Aorta (tissue), 5 donors: ENCODE measurements at regions not wholly inside any gene's neighbourhood (a gene's known extent, or its start where the extent isn't known, plus 50 kb on each side); places are given as distances from the start of the nearest gene placed in this dataset.
"Not testable (repeated sequence)": the region's sequence is repeated elsewhere in the genome, so short reads cannot be mapped to it uniquely, and the experiment has no call there.

ENCODE experiments used
- ATAC-seq: fragments of 200-7000 bp; cut with Tn5 transposase; one replicate; pipeline ENCODE4 v1.9.1; 2022; ENCODE audit warnings: moderate library complexity; ENCODE audit not compliant: low FRiP score
- DNase-seq, 2 donors: peaks; one replicate each; pipeline ENCODE4 v3.0.0-alpha.2; 2020
- H3K27ac ChIP-seq, 2 donors: one replicate each; pipeline ENCODE4 v1.5.1; 2013; ENCODE audit warnings: low read length in 2 of 2, mild to moderate bottlenecking in 2 of 2, moderate library complexity in 2 of 2, control low read depth in 1 of 2, inconsistent platforms in 1 of 2, low read depth in 1 of 2
- H3K27me3 ChIP-seq, 2 donors: one replicate each; pipeline ENCODE4 v1.6.1; 2013; ENCODE audit warnings: control low read depth in 1 of 2, low read length in 1 of 2, mild to moderate bottlenecking in 1 of 2, moderate library complexity in 1 of 2; ENCODE audit not compliant: insufficient read depth in 2 of 2, control insufficient read depth in 1 of 2
- H3K36me3 ChIP-seq, 2 donors: one replicate each; pipeline ENCODE4 v1.6.1; 2013; ENCODE audit warnings: control low read depth in 1 of 2, low read length in 1 of 2, mild to moderate bottlenecking in 1 of 2; ENCODE audit not compliant: insufficient read depth in 2 of 2, control insufficient read depth in 1 of 2
- H3K4me1 ChIP-seq, 2 donors: one replicate each; pipeline ENCODE4 v1.6.1; 2013; ENCODE audit warnings: low read length in 2 of 2, control low read depth in 1 of 2, mild to moderate bottlenecking in 1 of 2, moderate library complexity in 1 of 2; ENCODE audit not compliant: insufficient read depth in 2 of 2, control insufficient read depth in 1 of 2
- H3K4me3 ChIP-seq, 2 donors: one replicate each; pipeline ENCODE4 v1.5.1; 2013; ENCODE audit warnings: low read length in 2 of 2, control low read depth in 1 of 2, mild to moderate bottlenecking in 1 of 2
- H3K9me3 ChIP-seq: one replicate; pipeline ENCODE4 v1.6.1; 2013; ENCODE audit warnings: mild to moderate bottlenecking, low read length; ENCODE audit not compliant: control insufficient read depth
- WGBS, 2 donors: extraction: QIAGEN DNeasy Blood & Tissue Kit; methylation state at CpG; one replicate each; pipeline ENCODE4 v1.1.7; 2013; 5-methylcytosine and 5-hydroxymethylcytosine counted together
- intact Hi-C, 2 donors: fragments of 100-400 bp; cut with DNase I; formaldehyde crosslinking; loops; one replicate each; pipeline versions ENCODE4 v1.14.2 to v1.15.0; 2022
- donor health status: healthy with polysubstance abuse.
- donor health status: Bipolar disorder and iron deficiency.
- donor health status: DM: no; HTN: no; CAD: no.
- donor health status: DM: no; HTN: no; CAD: no.
- donor health status: DM: yes; HTN: yes; CAD: no.

DNA sequence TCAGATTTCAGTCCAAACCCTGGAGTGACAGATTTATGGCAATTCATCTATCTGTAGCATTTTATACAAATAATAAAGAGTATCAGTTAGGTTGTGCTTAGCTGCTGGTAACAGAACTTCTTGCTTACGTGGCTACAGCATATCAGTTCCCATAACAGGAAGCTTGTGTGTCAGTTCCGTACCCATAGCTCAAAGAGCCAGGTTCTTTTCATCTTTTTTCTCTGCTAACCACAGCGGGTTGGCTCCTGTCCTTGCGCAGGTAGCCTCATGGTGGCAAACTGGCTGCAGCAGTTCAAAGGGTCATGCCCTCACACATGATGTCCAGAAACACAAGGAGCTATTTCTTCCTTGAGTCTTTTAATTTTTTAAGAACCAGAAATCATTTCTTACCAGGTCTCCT lies 1041.8 kb downstream of the GATA3 start:
- Histone ChIP-seq H3K9me3 (no peaks in the 10 kb centered on the region), H3K27me3 (no peaks in the 10 kb centered on the region), H3K27ac (no peak overlapping the region), H3K4me1 (no peaks in the 10 kb centered on the region), H3K4me3 (no peak overlapping the region), H3K36me3 (no peaks in the 10 kb centered on the region)
- no peak for ATAC-seq
- 82 to 84% methylated on average over 4 of the region's 4 CpGs for WGBS, 2 donors
- DNase-seq: no peak
- intact Hi-C loops: no loop called here

DNA sequence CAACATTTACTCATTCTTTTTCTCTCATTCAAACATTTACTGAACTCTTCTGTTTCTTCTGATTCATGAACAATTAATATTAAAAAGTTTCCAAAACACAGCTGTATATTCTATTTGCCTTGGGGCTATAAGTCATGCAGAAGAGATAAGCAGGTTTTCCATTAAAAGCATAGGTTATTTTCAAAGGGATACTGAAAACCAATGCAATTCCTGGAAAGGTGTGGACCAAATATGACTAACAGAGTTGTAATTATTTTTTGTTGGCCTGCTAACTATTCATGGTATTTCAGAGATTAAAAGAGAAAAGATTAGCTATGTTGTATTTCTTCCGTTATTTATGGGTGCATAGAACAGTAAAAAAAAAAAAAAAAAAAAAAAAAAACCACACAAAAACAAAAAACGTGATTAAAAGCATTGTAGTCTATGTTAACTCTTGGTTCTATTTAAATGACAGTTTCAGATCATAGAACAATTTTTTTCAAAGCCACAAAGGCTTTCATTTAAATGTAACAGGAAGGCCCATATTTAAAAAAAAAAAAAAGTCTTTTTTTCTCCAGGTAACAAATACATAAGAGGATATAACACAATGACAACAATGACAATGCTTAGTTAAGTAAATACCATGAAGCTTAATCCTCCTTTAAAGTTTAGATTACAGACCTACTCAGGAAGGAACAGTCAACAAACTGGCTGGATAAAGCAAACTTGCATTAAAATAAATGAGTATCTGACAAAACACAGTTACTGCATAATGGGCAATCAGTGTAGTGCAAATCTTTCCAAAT lies 1042.9 kb downstream of the GATA3 start:
- 32 to 36% methylated on average over 2 of the region's 2 CpGs for WGBS, 2 donors
- ATAC-seq (no peak), DNase-seq (no peak)
- Histone ChIP-seq H3K4me1 (no peaks in the 10 kb centered on the region), H3K27me3 (no peaks in the 10 kb centered on the region), H3K4me3 (no peak overlapping the region), H3K9me3 (no peaks in the 10 kb centered on the region), H3K36me3 (no peaks in the 10 kb centered on the region), H3K27ac (no peak overlapping the region)
- intact Hi-C loops: no loop called here

DNA sequence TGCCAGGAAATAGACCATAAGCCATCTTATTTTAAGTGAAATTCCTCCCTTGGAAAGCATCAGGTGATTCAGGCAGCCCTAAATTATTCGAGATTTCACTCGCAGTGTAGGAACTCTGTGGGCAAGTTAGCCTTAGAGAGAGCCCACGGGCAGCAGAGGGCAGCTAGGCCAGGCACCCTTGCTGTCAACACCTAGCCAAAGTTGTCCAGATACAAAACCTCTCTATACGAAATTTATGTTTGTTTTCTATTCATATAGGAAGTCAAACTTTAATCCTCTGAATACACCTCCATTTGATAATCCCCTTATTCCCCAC lies 1043.5 kb downstream of the GATA3 start:
- Histone ChIP-seq H3K27me3 (no peaks in the 10 kb centered on the region), H3K36me3 (no peaks in the 10 kb centered on the region), H3K4me1 (no peaks in the 10 kb centered on the region), H3K9me3 (no peaks in the 10 kb centered on the region), H3K27ac (no peak overlapping the region), H3K4me3 (no peak overlapping the region)
- intact Hi-C loops: no loop called here
- ATAC-seq (no peak), DNase-seq (no peak)
- WGBS, 2 donors: 76 to 82% methylated on average over 4 of the region's 4 CpGs

DNA sequence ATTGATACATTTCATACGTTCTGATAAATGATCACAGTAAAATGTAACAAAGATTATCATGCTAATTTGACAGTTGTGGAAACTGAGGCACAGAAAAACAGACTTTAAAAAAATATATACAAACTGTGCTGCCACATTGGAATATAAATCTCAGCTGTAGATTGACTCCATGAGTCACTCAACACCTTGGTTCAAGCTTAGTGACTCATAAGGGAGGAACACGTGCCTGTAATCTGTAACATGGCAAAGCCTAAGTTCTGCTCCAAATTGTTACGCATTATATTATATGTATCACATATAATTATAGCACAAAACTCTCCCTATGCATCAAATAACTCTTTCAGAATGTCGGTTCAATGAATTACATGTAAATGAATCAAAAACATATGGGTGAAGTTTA lies 1047.5 kb downstream of the GATA3 start:
- 61 to 68% methylated on average over 4 of the region's 4 CpGs for WGBS, 2 donors
- ATAC-seq (no peak), DNase-seq (no peak)
- H3K27me3 ChIP-seq: no peaks in the 10 kb centered on the region
- H3K36me3 ChIP-seq: no peaks in the 10 kb centered on the region
- H3K4me1 ChIP-seq: no peaks in the 10 kb centered on the region
- H3K27ac ChIP-seq: no peak overlapping the region
- no peak overlapping the region for H3K4me3 ChIP-seq
- intact Hi-C loops: no loop called here
- H3K9me3 ChIP-seq: no peaks in the 10 kb centered on the region

DNA sequence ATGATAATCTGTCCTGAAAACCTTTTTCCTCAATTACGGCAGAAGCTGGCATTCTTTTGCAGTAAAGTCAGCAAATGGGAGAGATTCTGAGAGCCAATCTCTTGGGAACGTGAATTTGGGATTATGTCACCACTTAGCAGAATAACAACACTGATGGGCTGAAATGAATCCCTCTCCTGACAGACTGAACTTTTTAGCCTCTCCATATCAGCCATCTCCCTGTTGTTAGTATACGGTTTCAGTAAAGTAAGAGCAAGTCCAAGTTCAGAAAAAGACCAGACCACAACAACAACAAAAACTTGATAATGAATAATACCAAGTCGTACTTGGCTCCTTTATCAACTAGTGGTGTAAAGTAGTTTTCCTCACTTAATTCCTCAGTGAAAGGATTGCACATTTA lies 1048.8 kb downstream of the GATA3 start:
- no peak for ATAC-seq
- 15 to 16% methylated on average over 4 of the region's 4 CpGs for WGBS, 2 donors

DNA sequence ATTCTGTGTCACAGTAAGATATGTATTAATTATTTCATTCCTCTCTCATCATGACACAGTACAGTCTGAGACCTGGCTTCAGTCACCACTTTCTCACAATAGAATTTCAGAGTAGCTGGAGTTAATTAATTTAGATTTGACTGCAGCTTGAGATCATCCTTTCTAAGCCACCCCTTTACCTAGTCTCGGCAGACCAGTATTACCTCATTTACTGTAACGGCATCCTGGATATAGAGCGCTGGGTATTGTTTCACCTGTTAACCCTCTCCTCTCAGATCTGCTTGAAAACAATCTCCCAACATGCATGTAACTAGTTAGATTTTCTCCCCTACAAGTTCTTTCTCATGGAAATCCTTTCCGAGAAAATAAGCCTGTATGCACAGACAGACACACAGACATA lies 1057.5 kb downstream of the GATA3 start:
- Histone ChIP-seq H3K4me3 (no peak overlapping the region), H3K27me3 (no peaks in the 10 kb centered on the region), H3K27ac (no peak overlapping the region), H3K4me1 (no peaks in the 10 kb centered on the region), H3K36me3 (no peaks in the 10 kb centered on the region), H3K9me3 (no peaks in the 10 kb centered on the region)
- WGBS, 2 donors: 30 to 34% methylated on average over 4 of the region's 4 CpGs
- intact Hi-C loops: no loop called here
- ATAC-seq: no peak
- no peak for DNase-seq

More for the DNA sequence above, 1048.8 kb downstream of the GATA3 start:
- Histone ChIP-seq H3K9me3 (no peaks in the 10 kb centered on the region), H3K4me1 (no peaks in the 10 kb centered on the region), H3K4me3 (no peak overlapping the region), H3K27me3 (no peaks in the 10 kb centered on the region), H3K27ac (no peak overlapping the region), H3K36me3 (no peaks in the 10 kb centered on the region)
- intact Hi-C loops: no loop called here
- no peak for DNase-seq

DNA sequence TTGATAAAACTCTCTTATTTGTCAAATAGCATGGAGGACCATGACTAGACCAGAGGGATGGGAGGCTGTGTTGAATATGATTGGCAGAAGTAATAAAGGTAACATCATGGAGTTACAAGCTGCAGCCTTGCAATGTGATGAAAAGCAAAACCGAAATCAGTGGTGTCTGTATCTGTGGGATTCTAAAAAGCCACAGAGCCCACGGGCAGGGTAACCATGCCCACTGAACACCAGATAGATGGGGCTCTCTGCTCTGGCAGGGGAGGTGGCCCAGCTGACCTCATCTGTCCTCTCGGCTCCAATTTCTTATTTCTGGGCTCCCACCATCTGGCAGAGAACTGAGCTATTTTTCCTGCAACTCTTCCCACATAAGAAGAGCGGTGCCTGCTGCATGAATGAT lies 1072.2 kb downstream of the GATA3 start:
- WGBS, 2 donors: 70% methylated on average over 4 of the region's 4 CpGs
- intact Hi-C loops: no loop called here
- no peak for DNase-seq
- Histone ChIP-seq H3K36me3 (no peaks in the 10 kb centered on the region), H3K27ac (no peak overlapping the region), H3K9me3 (no peaks in the 10 kb centered on the region), H3K4me3 (no peak overlapping the region), H3K27me3 (no peaks in the 10 kb centered on the region), H3K4me1 (no peaks in the 10 kb centered on the region)
- no peak for ATAC-seq

DNA sequence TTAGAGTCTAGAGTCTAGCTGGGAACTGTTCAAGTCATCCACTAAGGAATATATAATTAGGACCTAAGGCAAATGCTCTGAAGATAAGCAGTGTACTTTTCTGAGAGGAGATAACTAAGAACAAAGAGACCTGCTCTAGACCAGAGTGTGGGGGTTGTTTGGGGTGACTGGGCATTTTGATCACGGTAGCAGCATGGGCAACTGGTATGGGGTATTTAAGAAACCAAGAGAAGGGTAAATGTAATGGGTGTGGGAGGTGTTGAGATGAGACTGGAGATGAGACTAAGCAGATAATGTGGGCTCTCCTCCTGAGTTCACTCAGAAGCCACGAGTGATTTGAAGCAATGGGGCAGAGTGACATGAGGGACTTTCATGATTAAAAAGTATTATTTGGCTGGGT lies 1082.9 kb downstream of the GATA3 start:
- DNase-seq (no peak), ATAC-seq (no peak)
- H3K4me1 ChIP-seq: no peaks in the 10 kb centered on the region
- no peak overlapping the region for H3K4me3 ChIP-seq
- no peak overlapping the region for H3K27ac ChIP-seq
- no peaks in the 10 kb centered on the region for H3K36me3 ChIP-seq
- 88 to 90% methylated on average over 2 of the region's 2 CpGs for WGBS, 2 donors
- no peaks in the 10 kb centered on the region for H3K27me3 ChIP-seq
- no peaks in the 10 kb centered on the region for H3K9me3 ChIP-seq
- intact Hi-C loops: no loop called here

DNA sequence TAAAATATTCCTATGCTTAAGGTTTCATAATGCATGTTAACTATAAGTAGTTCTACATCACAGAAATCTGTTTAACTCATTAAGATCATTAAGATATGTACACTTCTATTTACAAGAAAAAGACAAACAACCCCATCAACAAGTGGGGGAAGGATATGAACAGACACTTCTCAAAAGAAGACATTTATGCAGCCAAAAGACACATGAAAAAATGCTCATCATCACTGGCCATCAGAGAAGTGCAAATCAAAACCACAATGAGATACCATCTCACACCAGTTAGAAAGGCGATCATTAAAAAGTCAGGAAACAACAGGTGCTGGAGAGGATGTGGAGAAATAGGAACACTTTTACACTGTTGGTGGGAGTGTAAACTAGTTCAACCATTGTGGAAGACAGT lies 1084.3 kb downstream of the GATA3 start:
- H3K4me1 ChIP-seq, H3K27ac ChIP-seq, H3K9me3 ChIP-seq, H3K36me3 ChIP-seq, intact Hi-C loops, H3K4me3 ChIP-seq, DNase-seq, ATAC-seq, H3K27me3 ChIP-seq: not testable (repeated sequence)
- WGBS, 2 donors: 92 to 93% methylated on average over 1 of the region's 1 CpG
